ENCODE measurements at regions not wholly inside any gene's neighbourhood (a gene's known extent, or its start where the extent isn't known, plus 50 kb on each side); places are given as distances from the start of the nearest gene placed in this dataset.

- TF ChIP-seq, protein P1, sequence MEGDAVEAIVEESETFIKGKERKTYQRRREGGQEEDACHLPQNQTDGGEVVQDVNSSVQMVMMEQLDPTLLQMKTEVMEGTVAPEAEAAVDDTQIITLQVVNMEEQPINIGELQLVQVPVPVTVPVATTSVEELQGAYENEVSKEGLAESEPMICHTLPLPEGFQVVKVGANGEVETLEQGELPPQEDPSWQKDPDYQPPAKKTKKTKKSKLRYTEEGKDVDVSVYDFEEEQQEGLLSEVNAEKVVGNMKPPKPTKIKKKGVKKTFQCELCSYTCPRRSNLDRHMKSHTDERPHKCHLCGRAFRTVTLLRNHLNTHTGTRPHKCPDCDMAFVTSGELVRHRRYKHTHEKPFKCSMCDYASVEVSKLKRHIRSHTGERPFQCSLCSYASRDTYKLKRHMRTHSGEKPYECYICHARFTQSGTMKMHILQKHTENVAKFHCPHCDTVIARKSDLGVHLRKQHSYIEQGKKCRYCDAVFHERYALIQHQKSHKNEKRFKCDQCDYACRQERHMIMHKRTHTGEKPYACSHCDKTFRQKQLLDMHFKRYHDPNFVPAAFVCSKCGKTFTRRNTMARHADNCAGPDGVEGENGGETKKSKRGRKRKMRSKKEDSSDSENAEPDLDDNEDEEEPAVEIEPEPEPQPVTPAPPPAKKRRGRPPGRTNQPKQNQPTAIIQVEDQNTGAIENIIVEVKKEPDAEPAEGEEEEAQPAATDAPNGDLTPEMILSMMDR (IDR thresholded peaks at IDR 0.05) = no peak
- TF ChIP-seq POLR2A (IDR thresholded peaks at IDR 0.05) = no peak
These were observed 684.8 kb downstream of the BRD1 start for GRCh38 chr22:49142891-49143290.

Data from adrenal gland (tissue), 5 donors.